ENCODE measurements at regions not wholly inside any gene's neighbourhood (a gene's known extent, or its start where the extent isn't known, plus 50 kb on each side); places are given as distances from the start of the nearest gene placed in this dataset.
"Not testable (repeated sequence)": the region's sequence is repeated elsewhere in the genome, so short reads cannot be mapped to it uniquely, and the experiment has no call there.

- ATAC-seq (ENCODE audit: poor library complexity): no peak
- intact Hi-C loops (cut with DNase I): no loop called here
- no peak for DNase-seq
These were observed 1306.8 kb downstream of the TBC1D22A start for GRCh38 chr22:48069256-48069655.

DNA sequence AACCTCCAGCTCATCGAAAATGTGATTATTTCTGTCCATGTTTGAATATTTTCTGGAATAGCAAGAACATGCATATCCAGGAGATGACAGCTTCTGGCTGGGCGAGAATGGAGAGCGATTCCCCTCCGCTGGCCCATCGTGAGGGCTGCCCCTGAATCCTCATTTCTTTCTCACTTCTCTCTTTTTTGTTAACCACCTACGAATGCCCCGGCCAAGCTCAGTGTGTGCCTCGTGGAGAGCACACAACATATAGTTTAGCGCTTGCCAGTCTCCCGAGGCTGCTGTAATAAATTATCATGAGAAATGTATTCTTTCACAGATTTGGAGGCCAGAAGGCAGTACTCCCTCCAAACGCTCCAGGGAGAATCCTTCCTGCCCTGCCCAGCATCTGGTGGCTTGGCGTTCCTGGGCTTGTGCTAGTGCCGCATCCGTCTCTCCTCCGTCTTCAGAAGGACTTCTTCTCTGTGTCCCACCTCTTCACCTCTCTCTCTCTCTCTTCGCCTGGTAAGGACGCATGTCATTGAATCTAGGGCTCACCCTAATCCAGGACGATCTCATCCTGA lies 1306.0 kb downstream of the TBC1D22A start:
- DNase-seq (no peak), ATAC-seq (ENCODE audit: poor library complexity) (no peak)
- intact Hi-C loops (cut with DNase I): no loop called here

GRCh38 chr22:48065892-48066291 lies 1303.4 kb downstream of the TBC1D22A start:
- intact Hi-C loops (cut with DNase I): no loop called here
- DNase-seq (no peak), ATAC-seq (ENCODE audit: poor library complexity) (no peak)

- DNase-seq: no peak
- ATAC-seq (ENCODE audit: poor library complexity): no peak
- intact Hi-C loops (cut with DNase I): no loop called here
These were observed 1299.3 kb downstream of the TBC1D22A start for GRCh38 chr22:48061726-48062125.

DNA sequence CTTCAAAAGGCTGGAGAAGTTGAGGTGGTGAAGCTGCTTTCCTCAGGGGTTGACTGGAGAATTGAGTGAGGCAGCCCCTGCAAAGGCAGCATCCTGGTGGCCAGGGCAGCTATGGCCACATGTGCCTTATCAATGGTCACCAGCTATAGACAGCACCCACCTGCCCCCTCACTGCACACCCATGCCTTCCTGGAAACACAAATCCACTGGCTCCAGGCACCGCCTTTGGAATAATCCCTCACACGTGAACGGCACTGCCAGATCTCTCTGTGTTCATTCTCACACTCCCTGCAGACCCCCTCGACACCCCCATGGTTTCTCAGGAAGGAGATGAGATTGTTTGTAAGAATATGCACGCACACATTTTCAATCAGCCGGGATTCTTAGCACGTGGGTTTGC lies 1297.8 kb downstream of the TBC1D22A start:
- intact Hi-C loops (cut with DNase I): no loop called here
- ATAC-seq (ENCODE audit: poor library complexity) (no peak), DNase-seq (no peak)

DNA sequence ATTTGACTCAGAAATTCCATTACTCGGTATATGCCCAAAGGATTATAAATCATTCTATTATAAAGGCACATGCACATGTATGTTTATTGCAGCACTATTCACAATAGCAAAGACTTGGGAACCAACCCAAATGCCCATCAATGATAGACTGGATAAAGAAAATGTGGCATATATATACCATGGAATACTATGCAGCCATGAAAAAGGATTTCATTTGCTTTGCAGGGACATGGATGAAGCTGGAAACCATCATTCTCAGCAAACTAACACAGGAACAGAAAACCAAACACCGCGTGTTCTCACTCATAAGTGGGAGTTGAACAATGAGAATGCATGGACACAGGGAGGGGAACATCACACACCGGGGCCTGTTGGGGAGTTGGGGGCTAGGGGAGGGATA lies 1297.1 kb downstream of the TBC1D22A start:
- intact Hi-C loops (cut with DNase I); ATAC-seq (ENCODE audit: poor library complexity); DNase-seq: not testable (repeated sequence)

- DNase-seq (no peak), ATAC-seq (ENCODE audit: poor library complexity) (no peak)
- intact Hi-C loops (cut with DNase I): no loop called here
These were observed 1294.8 kb downstream of the TBC1D22A start for GRCh38 chr22:48057116-48057835.

DNA sequence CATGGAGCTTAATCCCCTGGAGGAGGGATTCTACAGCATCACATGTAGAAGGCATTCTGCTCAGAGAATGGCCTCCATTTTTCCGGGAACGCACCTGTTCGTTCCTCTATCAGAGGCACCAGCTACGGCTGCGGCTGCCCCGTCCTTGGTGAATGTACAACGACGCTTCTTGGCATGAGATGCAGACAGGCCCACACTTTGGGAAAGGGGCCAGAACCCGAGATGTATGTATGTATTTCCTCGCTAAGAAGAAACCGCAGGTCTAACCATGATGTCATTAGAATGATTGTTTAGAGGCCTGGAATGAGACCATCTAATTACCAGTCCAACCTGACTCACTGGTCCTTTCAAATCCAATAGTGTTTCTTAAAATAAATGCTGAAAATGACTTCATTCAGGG lies 1293.4 kb downstream of the TBC1D22A start:
- no peak for ATAC-seq (ENCODE audit: poor library complexity)
- intact Hi-C loops (cut with DNase I): no loop called here
- no peak for DNase-seq

DNA sequence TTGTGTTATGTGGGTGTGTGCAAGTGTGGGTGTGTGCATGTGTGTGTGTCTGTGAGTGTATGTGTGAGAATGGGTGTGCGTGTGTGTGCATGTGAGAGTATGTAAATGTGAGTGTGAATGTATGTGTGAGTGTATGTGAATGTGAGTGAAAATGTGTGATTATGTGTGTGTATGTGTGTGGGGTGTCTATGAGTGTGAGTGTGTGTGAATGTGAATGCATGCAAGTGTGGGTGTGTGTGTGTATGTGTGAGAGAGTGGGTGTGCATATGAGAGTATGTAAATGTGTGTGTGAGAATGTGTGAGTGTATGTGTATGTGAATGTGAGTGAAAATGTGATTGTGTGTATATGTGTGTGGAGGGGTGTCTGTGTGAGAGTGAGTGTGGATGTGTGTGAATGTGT lies 1292.7 kb downstream of the TBC1D22A start:
- no peak for DNase-seq
- intact Hi-C loops (cut with DNase I): no loop called here
- no peak for ATAC-seq (ENCODE audit: poor library complexity)

- ATAC-seq (ENCODE audit: poor library complexity) (no peak), DNase-seq (no peak)
- intact Hi-C loops (cut with DNase I): no loop called here
These were observed 1292.1 kb downstream of the TBC1D22A start for GRCh38 chr22:48054596-48054995.

GRCh38 chr22:48053973-48054372 lies 1291.5 kb downstream of the TBC1D22A start:
- ATAC-seq (ENCODE audit: poor library complexity): no peak
- no peak for DNase-seq
- intact Hi-C loops (cut with DNase I): no loop called here

DNA sequence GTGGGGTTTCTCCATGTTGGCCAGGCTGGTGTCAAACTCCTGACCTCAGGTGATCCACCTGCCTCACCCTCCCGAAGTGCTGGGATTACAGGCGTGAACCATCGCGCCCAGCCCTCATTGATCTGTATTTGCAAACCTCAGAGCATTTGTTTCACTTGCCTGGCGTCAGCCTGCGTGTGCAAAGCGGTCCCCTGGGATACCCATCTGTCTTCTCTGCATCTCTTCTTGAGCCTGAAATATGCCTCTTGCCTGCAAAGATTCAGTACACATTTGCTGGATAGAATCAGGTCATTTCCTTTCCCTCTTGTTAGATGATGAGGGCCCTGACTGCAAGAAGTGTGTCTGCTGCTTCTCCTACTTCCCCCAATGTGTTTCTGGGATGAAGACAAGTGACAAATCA lies 1291.0 kb downstream of the TBC1D22A start:
- intact Hi-C loops (cut with DNase I): no loop called here
- ATAC-seq (ENCODE audit: poor library complexity): no peak
- no peak for DNase-seq

DNA sequence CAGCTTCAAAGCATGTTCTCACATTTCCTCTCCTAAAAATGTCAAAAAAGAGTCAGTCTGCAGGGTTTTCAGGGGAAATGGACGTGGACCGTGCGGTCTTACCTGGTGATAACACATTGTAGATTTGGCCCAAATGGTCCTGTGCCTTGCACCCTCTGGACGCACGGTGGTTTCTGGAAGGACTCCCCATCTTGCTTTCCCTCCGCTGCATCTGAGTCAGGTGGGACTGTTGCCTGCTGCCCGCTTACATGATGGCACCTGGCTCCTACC lies 1290.1 kb downstream of the TBC1D22A start:
- DNase-seq: no peak
- intact Hi-C loops (cut with DNase I): no loop called here
- ATAC-seq (ENCODE audit: poor library complexity): no peak

DNA sequence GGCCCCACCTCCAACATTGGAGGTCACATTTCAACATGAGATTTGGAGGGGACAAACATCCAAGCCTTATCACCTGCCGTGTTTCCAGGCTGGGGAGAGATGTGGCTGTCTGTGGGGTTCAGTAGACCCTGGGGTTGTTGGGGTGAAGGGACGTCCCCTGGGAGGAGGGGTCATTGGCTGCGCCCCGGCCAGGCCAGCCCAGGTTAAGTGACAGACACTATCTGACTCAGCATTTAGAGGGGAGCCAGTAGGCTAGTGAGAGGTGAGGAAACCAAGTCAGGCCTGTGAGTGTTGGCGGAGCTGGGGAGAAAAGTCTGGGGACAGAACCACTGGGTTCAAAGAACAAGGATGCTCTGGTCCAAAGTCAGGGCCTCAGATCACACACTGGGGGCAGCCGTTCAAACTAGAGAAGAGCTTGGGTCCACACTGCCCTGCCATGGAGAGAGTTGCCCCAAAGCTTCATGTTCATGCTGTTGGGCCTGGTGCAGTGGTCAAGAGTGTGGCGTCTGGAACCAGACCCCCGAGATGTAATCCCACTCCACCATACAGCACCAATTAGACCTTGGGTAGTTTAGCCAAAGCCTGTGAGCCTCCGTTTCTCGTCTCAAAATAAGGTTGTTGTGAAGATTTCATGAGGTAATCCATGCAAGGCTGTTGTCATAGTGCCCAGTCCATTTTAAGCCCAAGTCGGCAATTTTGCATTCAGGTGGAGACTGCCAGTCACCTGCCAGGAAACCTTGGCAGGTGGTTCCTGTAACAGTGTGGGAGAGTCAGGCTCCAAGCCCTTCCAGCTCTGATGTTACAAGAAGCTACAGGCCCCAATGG lies 1289.6 kb downstream of the TBC1D22A start:
- DNase-seq (no peak), ATAC-seq (ENCODE audit: poor library complexity) (no peak)
- intact Hi-C loops (cut with DNase I): no loop called here

GRCh38 chr22:48050836-48051235 lies 1288.4 kb downstream of the TBC1D22A start:
- ATAC-seq (ENCODE audit: poor library complexity) (no peak), DNase-seq (no peak)
- intact Hi-C loops (cut with DNase I): no loop called here

GRCh38 chr22:48049116-48049515 lies 1286.7 kb downstream of the TBC1D22A start:
- no peak for ATAC-seq (ENCODE audit: poor library complexity)
- intact Hi-C loops (cut with DNase I): no loop called here
- no peak for DNase-seq

DNA sequence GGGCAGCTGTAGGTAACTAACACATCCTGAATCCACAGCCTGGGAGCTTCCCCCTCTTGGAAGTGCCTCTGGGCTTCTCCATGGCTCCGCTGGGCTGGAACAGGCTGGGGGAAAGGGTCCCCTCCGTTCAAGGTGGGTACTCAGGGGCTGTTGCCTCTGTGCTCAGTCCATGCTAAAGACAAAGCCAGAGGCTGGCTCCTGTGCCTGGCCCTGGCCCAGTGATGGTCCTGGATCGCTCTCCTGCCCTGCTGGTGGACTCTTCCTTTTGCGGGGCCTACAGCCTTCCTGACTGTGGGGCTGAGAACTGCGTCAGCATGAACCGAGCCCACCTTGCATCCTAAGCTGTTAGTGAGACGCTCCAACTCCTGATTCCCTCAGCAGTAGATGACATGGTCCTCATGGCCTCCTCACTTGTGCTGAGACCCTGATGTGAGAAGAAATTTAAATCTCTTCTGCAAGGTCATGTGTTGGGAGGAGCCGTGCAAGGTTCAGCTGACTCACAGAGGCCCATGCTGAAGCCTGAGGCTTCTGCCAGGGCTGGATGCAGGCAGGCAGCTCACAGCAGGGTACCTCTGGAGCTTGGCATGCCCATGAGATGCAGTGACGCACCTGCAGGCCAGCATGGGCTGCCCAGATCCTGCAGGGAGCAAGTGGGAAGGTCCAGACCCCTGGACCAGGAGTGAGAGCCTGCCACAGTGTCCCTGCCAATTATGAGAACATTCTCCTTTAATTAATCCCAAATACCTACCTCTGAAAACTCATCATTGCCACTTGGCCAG lies 1285.5 kb downstream of the TBC1D22A start:
- ATAC-seq (ENCODE audit: poor library complexity): no peak
- DNase-seq: no peak
- intact Hi-C loops (cut with DNase I): no loop called here

- intact Hi-C loops (cut with DNase I): no loop called here
- ATAC-seq (ENCODE audit: poor library complexity): no peak
- no peak for DNase-seq
These were observed 1282.9 kb downstream of the TBC1D22A start for GRCh38 chr22:48045369-48045768.

DNA sequence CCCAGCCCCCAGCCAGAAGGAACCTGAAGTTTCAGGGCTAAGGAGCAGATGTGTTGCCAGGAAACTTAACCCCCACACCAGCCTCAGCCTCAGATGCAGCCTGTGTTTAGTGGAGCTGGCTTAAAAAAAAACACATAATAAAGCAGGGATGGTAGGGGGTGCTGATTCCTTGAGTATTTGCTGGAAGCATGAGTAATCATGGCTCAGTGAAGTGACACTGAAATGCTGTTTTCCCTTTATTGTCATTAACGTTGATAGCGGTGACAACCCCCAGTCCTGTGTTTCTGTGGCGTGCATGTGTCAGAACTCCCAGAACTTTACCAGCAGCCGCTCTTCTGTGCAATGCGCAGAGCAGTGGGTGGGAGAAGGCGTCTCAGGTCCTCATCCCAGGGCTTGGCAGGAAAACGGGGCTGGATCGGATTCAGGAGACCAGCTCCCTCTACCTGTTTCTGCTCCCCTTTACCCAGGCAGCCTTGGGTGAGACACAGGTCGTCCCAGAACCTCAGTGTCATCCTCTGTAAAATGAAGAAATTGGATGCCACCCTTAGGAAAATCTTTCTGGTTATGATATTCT lies 1282.1 kb downstream of the TBC1D22A start:
- intact Hi-C loops (cut with DNase I): no loop called here
- ATAC-seq (ENCODE audit: poor library complexity): no peak
- no peak for DNase-seq
